Brain microvascular endothelial cell (primary cell): ENCODE measurements at regions not wholly inside any gene's neighbourhood (a gene's known extent, or its start where the extent isn't known, plus 50 kb on each side); places are given as distances from the start of the nearest gene placed in this dataset.
"Not testable (repeated sequence)": the region's sequence is repeated elsewhere in the genome, so short reads cannot be mapped to it uniquely, and the experiment has no call there.

Experiments
- DNase-seq: peaks from one replicate; pipeline ENCODE4 v3.0.0-alpha.2; 2020
- H3K27ac ChIP-seq: fragments of 250-450 bp; sonication (Bioruptor Pico); 2 replicates; pipeline ENCODE4 v1.5.1; 2020; ENCODE audit warnings: mild to moderate bottlenecking, moderate library complexity
- H3K27me3 ChIP-seq: fragments of 250-450 bp; sonication (Bioruptor Pico); replicated peaks from 2 replicates; pipeline ENCODE4 v1.5.1; 2020; ENCODE audit warnings: mild to moderate bottlenecking
- H3K36me3 ChIP-seq: fragments of 250-450 bp; sonication (Bioruptor Pico); replicated peaks from 2 replicates; pipeline ENCODE4 v1.5.1; 2020; ENCODE audit warnings: mild to moderate bottlenecking
- H3K4me3 ChIP-seq: 2 replicates; pipeline ENCODE4 v1.5.1; 2011; ENCODE audit warnings: low read depth, mild to moderate bottlenecking, control low read depth, low read length, moderate library complexity
- CTCF ChIP-seq: IDR thresholded peaks from 2 replicates; pipeline ENCODE4 v1.5.1; 2011; ENCODE audit warnings: low read depth, mild to moderate bottlenecking, moderate library complexity, low read length, control low read depth, inconsistent platforms; ENCODE audit errors: missing control alignments
- in situ Hi-C: cut with HindIII; loops from 2 replicates; pipeline ENCODE4 v1.10.0; 2017; ENCODE audit warnings: low sequenced_read_pairs, low pct_ligation_motif_present

- TF ChIP-seq CTCF: no peak
- Histone ChIP-seq H3K36me3 (no peaks in the 10 kb centered on the region), H3K27ac (no peak overlapping the region), H3K4me3 (no peak overlapping the region), H3K27me3 (no peaks in the 10 kb centered on the region)
- DNase-seq: no peak
- in situ Hi-C loops: no loop called here
Measured at GRCh38 chr5:34555699-34556508, 100.2 kb upstream of the RAI14 start.

GRCh38 chr5:34556509-34556782 lies 99.7 kb upstream of the RAI14 start:
- Histone ChIP-seq H3K4me3 (no peak overlapping the region), H3K36me3 (no peaks in the 10 kb centered on the region), H3K27ac (no peak overlapping the region), H3K27me3 (no peaks in the 10 kb centered on the region)
- no peak for DNase-seq
- in situ Hi-C loops: no loop called here
- no peak for TF ChIP-seq CTCF

- H3K27ac ChIP-seq, H3K36me3 ChIP-seq, H3K4me3 ChIP-seq, in situ Hi-C loops, H3K27me3 ChIP-seq, DNase-seq: not testable (repeated sequence)
Measured at GRCh38 chr5:34561581-34561980, 94.5 kb upstream of the RAI14 start.

- H3K27me3 ChIP-seq: no peaks in the 10 kb centered on the region
- H3K36me3 ChIP-seq: no peaks in the 10 kb centered on the region
- TF ChIP-seq CTCF: no peak
- no peak overlapping the region for H3K4me3 ChIP-seq
- in situ Hi-C loops: no loop called here
- no peak for DNase-seq
- no peak overlapping the region for H3K27ac ChIP-seq
Measured at GRCh38 chr5:34562791-34563190, 93.3 kb upstream of the RAI14 start.

- in situ Hi-C loops: no loop called here
- H3K27ac ChIP-seq: peak overlapping the region; percentile 69
Measured at GRCh38 chr5:34563269-34563668, 92.9 kb upstream of the RAI14 start.

More at GRCh38 chr5:34563269-34563668, 92.9 kb upstream of the RAI14 start:
- TF ChIP-seq CTCF: no peak
- Histone ChIP-seq H3K4me3 (no peak overlapping the region), H3K36me3 (no peaks in the 10 kb centered on the region), H3K27me3 (no peaks in the 10 kb centered on the region)
- no peak for DNase-seq
